AG09309 (cell line): ENCODE measurements at regions not wholly inside any gene's neighbourhood (a gene's known extent, or its start where the extent isn't known, plus 50 kb on each side); places are given as distances from the start of the nearest gene placed in this dataset.

Experiments used
- DNase-seq: peaks from one replicate; pipeline ENCODE4 v3.0.0-alpha.2; 2010; ENCODE audit warnings: low read depth
- H3K4me3 ChIP-seq: 2 replicates; pipeline ENCODE4 v1.5.1; 2011; ENCODE audit warnings: mild to moderate bottlenecking, low read depth, low read length, moderate library complexity; ENCODE audit not compliant: control insufficient read depth
- TF ChIP-seq, protein P1 (sequence below): IDR thresholded peaks from 2 replicates; pipeline ENCODE4 v1.5.1; 2011; ENCODE audit warnings: mild to moderate bottlenecking, low read depth, low read length, inconsistent platforms; ENCODE audit not compliant: insufficient read depth, control insufficient read depth; ENCODE audit errors: missing control alignments

GRCh38 chr4:149901128-149901527 lies 85.5 kb upstream of the IQCM start:
- TF ChIP-seq, protein P1, sequence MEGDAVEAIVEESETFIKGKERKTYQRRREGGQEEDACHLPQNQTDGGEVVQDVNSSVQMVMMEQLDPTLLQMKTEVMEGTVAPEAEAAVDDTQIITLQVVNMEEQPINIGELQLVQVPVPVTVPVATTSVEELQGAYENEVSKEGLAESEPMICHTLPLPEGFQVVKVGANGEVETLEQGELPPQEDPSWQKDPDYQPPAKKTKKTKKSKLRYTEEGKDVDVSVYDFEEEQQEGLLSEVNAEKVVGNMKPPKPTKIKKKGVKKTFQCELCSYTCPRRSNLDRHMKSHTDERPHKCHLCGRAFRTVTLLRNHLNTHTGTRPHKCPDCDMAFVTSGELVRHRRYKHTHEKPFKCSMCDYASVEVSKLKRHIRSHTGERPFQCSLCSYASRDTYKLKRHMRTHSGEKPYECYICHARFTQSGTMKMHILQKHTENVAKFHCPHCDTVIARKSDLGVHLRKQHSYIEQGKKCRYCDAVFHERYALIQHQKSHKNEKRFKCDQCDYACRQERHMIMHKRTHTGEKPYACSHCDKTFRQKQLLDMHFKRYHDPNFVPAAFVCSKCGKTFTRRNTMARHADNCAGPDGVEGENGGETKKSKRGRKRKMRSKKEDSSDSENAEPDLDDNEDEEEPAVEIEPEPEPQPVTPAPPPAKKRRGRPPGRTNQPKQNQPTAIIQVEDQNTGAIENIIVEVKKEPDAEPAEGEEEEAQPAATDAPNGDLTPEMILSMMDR = no peak
- no peak overlapping the region for H3K4me3 ChIP-seq
- DNase-seq = no peak

DNA sequence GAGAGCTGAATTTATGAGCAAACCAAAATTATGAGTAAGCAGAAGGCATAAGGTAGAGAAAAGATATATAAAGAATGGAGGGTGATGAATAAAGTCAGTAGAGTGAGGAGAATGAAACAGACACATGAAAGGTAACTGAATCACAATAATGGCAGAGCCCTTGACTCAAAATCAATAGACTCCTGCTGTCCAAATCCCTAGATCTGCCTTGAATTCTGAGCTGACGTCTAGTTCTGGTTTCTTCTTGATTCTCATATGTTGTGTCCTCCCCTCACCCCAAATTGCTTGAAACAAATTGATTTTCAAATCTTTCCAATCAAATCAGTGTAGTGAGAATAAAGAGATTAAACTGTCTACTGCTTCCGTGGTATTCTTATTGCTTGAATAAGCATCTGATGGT lies 86.6 kb upstream of the IQCM start:
- H3K4me3 ChIP-seq = no peak overlapping the region
- no peak for DNase-seq
- TF ChIP-seq, protein P1 = no peak

- TF ChIP-seq, protein P1 = no peak
- no peak for DNase-seq
- H3K4me3 ChIP-seq = no peak overlapping the region
Measured at GRCh38 chr4:149910177-149910576, 94.5 kb upstream of the IQCM start.

- DNase-seq = no peak
- TF ChIP-seq, protein P1 = no peak
- H3K4me3 ChIP-seq = no peak overlapping the region
Measured at GRCh38 chr4:149910604-149911350, 95.1 kb upstream of the IQCM start.

- no peak for DNase-seq
- TF ChIP-seq, protein P1 = no peak
- H3K4me3 ChIP-seq = no peak overlapping the region
Measured at GRCh38 chr4:149911354-149911753, 95.7 kb upstream of the IQCM start.

GRCh38 chr4:149912000-149912399 lies 96.4 kb upstream of the IQCM start:
- TF ChIP-seq, protein P1 = no peak
- H3K4me3 ChIP-seq = no peak overlapping the region
- DNase-seq = no peak
